ENCODE measurements at regions not wholly inside any gene's neighbourhood (a gene's known extent, or its start where the extent isn't known, plus 50 kb on each side); places are given as distances from the start of the nearest gene placed in this dataset.

DNA sequence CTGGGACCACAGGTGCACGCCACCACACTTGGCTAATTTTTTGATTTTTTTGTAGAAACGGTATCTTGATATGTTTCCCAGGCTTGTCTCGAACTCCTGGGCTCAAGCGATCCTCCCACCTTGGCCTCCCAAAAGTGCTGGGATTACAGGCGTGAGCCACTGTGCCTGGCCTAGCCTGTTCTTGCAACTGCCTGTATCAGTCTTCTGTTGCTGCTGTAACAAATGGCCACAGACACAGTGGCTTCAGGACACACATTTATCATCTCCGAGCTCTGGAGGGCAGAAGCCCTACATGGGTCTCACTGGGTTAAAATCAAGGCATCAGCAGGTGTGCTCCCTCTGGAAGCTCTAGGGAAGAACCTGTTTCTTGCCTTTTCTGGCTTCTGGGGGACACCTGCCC lies 79.9 kb upstream of the NCOR2 start:
- no peak for TF ChIP-seq HNF4G (IDR thresholded peaks at IDR 0.05)
- TF ChIP-seq RXRA (IDR thresholded peaks at IDR 0.05) = no peak
- TF ChIP-seq, protein P1, sequence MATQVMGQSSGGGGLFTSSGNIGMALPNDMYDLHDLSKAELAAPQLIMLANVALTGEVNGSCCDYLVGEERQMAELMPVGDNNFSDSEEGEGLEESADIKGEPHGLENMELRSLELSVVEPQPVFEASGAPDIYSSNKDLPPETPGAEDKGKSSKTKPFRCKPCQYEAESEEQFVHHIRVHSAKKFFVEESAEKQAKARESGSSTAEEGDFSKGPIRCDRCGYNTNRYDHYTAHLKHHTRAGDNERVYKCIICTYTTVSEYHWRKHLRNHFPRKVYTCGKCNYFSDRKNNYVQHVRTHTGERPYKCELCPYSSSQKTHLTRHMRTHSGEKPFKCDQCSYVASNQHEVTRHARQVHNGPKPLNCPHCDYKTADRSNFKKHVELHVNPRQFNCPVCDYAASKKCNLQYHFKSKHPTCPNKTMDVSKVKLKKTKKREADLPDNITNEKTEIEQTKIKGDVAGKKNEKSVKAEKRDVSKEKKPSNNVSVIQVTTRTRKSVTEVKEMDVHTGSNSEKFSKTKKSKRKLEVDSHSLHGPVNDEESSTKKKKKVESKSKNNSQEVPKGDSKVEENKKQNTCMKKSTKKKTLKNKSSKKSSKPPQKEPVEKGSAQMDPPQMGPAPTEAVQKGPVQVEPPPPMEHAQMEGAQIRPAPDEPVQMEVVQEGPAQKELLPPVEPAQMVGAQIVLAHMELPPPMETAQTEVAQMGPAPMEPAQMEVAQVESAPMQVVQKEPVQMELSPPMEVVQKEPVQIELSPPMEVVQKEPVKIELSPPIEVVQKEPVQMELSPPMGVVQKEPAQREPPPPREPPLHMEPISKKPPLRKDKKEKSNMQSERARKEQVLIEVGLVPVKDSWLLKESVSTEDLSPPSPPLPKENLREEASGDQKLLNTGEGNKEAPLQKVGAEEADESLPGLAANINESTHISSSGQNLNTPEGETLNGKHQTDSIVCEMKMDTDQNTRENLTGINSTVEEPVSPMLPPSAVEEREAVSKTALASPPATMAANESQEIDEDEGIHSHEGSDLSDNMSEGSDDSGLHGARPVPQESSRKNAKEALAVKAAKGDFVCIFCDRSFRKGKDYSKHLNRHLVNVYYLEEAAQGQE (IDR thresholded peaks at IDR 0.05) = no peak
- TF ChIP-seq, protein P2, sequence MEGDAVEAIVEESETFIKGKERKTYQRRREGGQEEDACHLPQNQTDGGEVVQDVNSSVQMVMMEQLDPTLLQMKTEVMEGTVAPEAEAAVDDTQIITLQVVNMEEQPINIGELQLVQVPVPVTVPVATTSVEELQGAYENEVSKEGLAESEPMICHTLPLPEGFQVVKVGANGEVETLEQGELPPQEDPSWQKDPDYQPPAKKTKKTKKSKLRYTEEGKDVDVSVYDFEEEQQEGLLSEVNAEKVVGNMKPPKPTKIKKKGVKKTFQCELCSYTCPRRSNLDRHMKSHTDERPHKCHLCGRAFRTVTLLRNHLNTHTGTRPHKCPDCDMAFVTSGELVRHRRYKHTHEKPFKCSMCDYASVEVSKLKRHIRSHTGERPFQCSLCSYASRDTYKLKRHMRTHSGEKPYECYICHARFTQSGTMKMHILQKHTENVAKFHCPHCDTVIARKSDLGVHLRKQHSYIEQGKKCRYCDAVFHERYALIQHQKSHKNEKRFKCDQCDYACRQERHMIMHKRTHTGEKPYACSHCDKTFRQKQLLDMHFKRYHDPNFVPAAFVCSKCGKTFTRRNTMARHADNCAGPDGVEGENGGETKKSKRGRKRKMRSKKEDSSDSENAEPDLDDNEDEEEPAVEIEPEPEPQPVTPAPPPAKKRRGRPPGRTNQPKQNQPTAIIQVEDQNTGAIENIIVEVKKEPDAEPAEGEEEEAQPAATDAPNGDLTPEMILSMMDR (IDR thresholded peaks at IDR 0.05; ENCODE audit: low read depth, low read length, missing input control) = no peak
- TF ChIP-seq RAD21 (IDR thresholded peaks at IDR 0.05) = no peak
- TF ChIP-seq SP1 (IDR thresholded peaks at IDR 0.05) = no peak
- TF ChIP-seq EGR1 (IDR thresholded peaks at IDR 0.05; ENCODE audit: low read depth in 2 of 2) = no peak
- TF ChIP-seq TAF1 (conservative IDR thresholded peaks at IDR 0.05) = no peak
- no peak for TF ChIP-seq FOXA2 (IDR thresholded peaks at IDR 0.05)
- no peak for TF ChIP-seq YY1 (IDR thresholded peaks at IDR 0.05)
- TF ChIP-seq FOXA1 (IDR thresholded peaks at IDR 0.05) = no peak
- no peak for TF ChIP-seq HNF4A (conservative IDR thresholded peaks at IDR 0.05)
- no peak for TF ChIP-seq NR2F2 (IDR thresholded peaks at IDR 0.05)
- TF ChIP-seq, protein P3, sequence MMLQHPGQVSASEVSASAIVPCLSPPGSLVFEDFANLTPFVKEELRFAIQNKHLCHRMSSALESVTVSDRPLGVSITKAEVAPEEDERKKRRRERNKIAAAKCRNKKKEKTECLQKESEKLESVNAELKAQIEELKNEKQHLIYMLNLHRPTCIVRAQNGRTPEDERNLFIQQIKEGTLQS (IDR thresholded peaks at IDR 0.05) = no peak
- TF ChIP-seq, protein P4, sequence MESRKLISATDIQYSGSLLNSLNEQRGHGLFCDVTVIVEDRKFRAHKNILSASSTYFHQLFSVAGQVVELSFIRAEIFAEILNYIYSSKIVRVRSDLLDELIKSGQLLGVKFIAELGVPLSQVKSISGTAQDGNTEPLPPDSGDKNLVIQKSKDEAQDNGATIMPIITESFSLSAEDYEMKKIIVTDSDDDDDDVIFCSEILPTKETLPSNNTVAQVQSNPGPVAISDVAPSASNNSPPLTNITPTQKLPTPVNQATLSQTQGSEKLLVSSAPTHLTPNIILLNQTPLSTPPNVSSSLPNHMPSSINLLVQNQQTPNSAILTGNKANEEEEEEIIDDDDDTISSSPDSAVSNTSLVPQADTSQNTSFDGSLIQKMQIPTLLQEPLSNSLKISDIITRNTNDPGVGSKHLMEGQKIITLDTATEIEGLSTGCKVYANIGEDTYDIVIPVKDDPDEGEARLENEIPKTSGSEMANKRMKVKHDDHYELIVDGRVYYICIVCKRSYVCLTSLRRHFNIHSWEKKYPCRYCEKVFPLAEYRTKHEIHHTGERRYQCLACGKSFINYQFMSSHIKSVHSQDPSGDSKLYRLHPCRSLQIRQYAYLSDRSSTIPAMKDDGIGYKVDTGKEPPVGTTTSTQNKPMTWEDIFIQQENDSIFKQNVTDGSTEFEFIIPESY (IDR thresholded peaks at IDR 0.05) = no peak
- no peak overlapping the region for H3K9ac ChIP-seq (ENCODE audit: low read depth in 1 of 2, low read length in 2 of 2)
- no peaks in the 10 kb centered on the region for H3K36me3 ChIP-seq (ENCODE audit: control insufficient read depth in 4 of 4, insufficient read depth in 3 of 4, low read depth in 1 of 4, low read length in 3 of 4)
- DNase-seq (ENCODE audit: low spot score) = no peak
- WGBS = 82% methylated on average over 6 of the region's 6 CpGs
- no peaks in the 10 kb centered on the region for H3K27me3 ChIP-seq (ENCODE audit: control insufficient read depth in 4 of 4, insufficient read depth in 4 of 4, low read length in 3 of 4)
- H3K9me3 ChIP-seq (ENCODE audit: control insufficient read depth in 4 of 4, low read length in 3 of 4) = peaks cover 0 to 8% (median 0%) of the 10 kb centered on the region in 4 donors
- peaks cover 0 to 13% (median 7%) of the 10 kb centered on the region in 4 donors for H3K4me1 ChIP-seq (ENCODE audit: control insufficient read depth in 4 of 4, insufficient read depth in 4 of 4, low read length in 3 of 4)
- H3K27ac ChIP-seq (ENCODE audit: low read depth in 1 of 2, low read length in 2 of 2) = no peak overlapping the region
- no peak overlapping the region for H3K4me3 ChIP-seq (ENCODE audit: low read depth in 1 of 3, low read length in 3 of 3)

DNA sequence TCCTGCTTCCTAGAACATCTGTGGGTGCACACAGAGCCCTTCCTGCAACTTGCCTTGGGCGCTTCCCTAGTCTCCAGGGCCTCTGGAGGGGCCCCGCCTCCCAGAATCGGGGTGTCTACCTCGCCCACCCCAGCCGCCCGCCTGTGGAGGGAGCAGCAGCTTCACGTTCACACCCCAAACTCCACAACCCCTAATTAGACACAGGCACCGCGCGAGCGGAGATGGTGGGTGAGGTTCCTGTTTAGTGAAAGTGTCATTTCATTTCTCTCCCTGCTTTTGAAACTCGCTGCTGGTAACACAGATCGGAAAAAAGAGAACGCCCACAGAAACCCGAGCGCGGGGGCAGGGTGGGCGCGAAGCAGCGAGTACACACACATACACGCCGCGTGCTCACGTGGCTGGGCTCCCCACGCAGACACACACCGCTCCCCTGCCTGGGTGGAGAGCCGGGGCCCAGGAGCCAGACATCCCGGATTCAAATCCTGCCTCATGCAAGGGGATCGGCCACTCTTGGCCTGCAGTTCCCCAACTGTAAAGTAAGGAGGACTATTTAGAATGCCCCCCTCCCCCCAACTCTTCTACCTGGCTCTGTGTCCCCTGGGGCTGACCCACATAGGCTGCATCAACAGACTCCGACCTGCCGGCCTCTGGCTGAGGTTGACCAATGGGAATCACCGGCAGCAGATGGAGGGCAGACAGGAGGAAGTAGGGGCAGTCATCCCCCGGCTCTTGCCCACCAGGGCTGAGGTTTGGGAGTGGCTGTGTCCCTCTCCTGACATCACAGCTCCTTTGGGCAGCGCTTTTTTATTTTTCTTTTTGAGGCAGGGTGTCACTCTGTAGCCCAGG lies 79.2 kb upstream of the NCOR2 start:
- DNase-seq (ENCODE audit: low spot score) = no peak
- Histone ChIP-seq H3K4me3 (ENCODE audit: low read depth in 1 of 3, low read length in 3 of 3) (no peak overlapping the region), H3K36me3 (ENCODE audit: control insufficient read depth in 4 of 4, insufficient read depth in 3 of 4, low read depth in 1 of 4, low read length in 3 of 4) (no peaks in the 10 kb centered on the region), H3K9me3 (ENCODE audit: control insufficient read depth in 4 of 4, low read length in 3 of 4) (peaks cover 0 to 8% (median 0%) of the 10 kb centered on the region in 4 donors), H3K27me3 (ENCODE audit: control insufficient read depth in 4 of 4, insufficient read depth in 4 of 4, low read length in 3 of 4) (no peaks in the 10 kb centered on the region), H3K4me1 (ENCODE audit: control insufficient read depth in 4 of 4, insufficient read depth in 4 of 4, low read length in 3 of 4) (peaks cover 0 to 13% (median 7%) of the 10 kb centered on the region in 4 donors), H3K27ac (ENCODE audit: low read depth in 1 of 2, low read length in 2 of 2) (no peak overlapping the region), H3K9ac (ENCODE audit: low read depth in 1 of 2, low read length in 2 of 2) (no peak overlapping the region)
- no peak for TF ChIP-seq GABPA (IDR thresholded peaks at IDR 0.05 in 1 of 2, conservative IDR thresholded peaks at IDR 0.05 in 1 of 2)
- TF ChIP-seq NR2F2 (IDR thresholded peaks at IDR 0.05) = no peak
- TF ChIP-seq FOXA2 (IDR thresholded peaks at IDR 0.05) = no peak
- no peak for TF ChIP-seq EGR1 (IDR thresholded peaks at IDR 0.05; ENCODE audit: low read depth in 2 of 2)
- TF ChIP-seq RXRA (IDR thresholded peaks at IDR 0.05) = no peak
- no peak for TF ChIP-seq FOXA1 (IDR thresholded peaks at IDR 0.05)
- 67% methylated on average over 34 of the region's 34 CpGs for WGBS

Data from liver (tissue), 8 donors.